HG02610 (cell line): ENCODE measurements at regions not wholly inside any gene's neighbourhood (a gene's known extent, or its start where the extent isn't known, plus 50 kb on each side); places are given as distances from the start of the nearest gene placed in this dataset.
A peak's percentile ranks its signal among the peaks of the same experiment; 100 is the strongest.
"Not testable (repeated sequence)": the region's sequence is repeated elsewhere in the genome, so short reads cannot be mapped to it uniquely, and the experiment has no call there.

Experiments
- ATAC-seq: cut with Tn5 transposase; IDR thresholded peaks from one replicate; pipeline ENCODE4 v1.9.1; 2021; ENCODE audit warnings: mild to moderate bottlenecking, moderate library complexity; ENCODE audit not compliant: unreplicated experiment

DNA sequence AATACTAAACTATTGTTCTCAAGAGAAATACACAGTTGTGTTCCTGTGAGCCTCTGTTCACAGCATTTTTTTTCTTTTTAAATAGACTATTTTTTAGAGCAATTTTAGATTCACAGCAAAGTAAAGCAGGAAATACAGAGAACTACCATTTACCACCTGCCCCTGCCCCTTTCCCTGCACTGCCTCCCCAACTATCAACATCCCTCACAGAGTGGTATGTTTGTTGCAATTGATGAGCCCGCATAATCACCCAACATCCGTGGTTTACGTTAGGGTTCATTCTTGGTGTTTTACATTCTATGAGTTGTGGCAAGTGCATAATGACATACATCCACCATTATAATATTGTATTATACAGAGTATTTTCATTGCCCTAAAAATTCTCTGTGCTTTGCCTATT lies 71.6 kb upstream of the TNFAIP3 start:
- no peak for ATAC-seq

GRCh38 chr6:137798261-137798660 lies 68.8 kb upstream of the TNFAIP3 start:
- no peak for ATAC-seq

DNA sequence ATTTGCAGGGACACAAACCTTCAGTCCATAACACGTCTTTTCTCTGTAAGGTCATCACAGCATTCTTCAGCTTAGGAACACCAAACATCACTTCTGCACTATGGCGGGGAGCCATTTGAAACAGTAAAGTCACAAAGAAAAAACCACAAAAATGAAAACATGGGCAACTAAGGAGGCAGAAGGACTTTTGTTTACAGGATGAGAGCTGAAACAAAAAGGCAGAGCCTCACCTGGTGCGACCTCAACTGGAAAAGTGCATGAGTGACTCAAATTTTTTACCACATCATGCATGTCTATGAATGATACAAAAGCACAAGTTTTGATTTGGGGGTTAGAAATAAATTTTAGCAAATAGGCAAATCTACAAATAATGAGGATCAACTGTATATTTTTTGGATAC lies 68.2 kb upstream of the TNFAIP3 start:
- no peak for ATAC-seq

- peak; percentile 57 for ATAC-seq
Observed at GRCh38 chr6:137799950-137800568, 67.0 kb upstream of the TNFAIP3 start.

- ATAC-seq = no peak
Observed at GRCh38 chr6:137800762-137801161, 66.3 kb upstream of the TNFAIP3 start.

- no peak for ATAC-seq
Observed at GRCh38 chr6:137801352-137802114, 65.5 kb upstream of the TNFAIP3 start.

DNA sequence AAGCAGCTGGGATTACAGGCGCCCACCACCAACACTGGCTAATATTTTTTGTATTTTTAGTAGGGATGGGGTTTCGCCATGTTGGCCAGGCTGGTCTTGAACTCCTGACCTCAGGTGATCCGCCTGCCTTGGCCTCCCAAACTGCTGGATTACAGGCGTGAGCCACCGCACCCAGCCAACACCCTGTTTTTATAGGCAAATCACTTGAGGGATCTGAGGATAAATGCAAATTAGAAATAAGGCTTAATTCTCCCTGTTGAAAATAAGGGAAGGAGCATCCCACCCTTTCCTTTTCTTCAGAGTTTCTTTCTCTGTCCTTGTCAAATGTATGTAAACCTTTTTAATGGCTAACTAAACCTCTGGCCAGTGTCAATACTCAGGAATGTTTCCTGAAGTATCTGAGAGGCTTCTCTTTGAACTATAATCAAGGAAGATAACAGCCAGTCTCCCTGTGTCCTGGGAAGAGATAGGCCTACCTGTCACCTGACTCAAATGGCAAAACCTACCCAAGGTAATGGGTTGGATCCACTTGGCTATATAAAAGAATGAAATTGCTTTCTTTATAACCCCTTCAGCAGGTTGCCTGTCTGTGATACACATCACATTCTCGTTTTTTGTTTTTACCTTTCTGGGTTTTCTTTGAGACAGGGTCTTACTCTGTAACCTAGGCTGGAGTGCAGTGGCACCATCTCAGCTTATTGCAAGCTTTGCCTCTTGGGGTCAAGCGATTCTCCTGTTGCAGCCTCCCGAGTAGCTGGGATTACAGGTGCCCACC lies 64.5 kb upstream of the TNFAIP3 start:
- ATAC-seq = no peak

DNA sequence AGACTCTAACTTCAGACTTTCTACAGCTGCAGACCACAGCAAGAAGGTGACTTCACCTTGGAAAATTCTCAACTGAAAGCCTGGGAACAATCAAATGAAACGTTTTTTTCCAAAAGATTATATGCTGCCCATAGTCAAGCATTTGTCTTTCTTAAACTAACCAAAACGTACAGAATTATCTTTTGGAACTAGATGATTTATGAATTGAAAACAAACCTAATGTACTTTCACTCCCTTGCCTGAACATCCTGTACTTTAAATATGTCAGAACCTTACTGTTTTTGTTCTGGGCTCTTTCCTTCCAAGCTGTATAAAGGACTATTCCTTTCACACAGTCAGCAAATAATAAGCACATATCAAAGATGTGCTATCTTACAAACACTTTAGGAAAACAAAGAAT lies 62.4 kb upstream of the TNFAIP3 start:
- no peak for ATAC-seq

DNA sequence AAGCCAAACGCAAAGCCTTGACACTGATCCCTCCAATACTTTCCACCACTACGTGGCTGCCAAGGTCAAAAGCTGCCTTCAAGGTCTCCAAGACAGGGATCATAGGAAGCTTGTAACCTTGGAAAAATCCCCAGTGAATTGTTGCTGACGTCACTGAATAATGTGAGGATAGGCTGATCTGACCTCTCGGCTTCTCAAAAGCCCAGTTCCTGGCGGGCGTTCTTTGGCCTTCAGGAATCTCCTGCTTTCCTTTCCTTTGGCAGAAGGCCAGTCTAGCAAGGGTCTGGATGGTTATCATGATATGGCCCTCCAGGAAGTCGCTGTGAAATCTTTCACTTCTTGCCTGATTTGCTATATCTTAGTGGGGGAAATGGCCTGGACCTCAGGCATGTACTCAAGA lies 61.4 kb upstream of the TNFAIP3 start:
- ATAC-seq = no peak

DNA sequence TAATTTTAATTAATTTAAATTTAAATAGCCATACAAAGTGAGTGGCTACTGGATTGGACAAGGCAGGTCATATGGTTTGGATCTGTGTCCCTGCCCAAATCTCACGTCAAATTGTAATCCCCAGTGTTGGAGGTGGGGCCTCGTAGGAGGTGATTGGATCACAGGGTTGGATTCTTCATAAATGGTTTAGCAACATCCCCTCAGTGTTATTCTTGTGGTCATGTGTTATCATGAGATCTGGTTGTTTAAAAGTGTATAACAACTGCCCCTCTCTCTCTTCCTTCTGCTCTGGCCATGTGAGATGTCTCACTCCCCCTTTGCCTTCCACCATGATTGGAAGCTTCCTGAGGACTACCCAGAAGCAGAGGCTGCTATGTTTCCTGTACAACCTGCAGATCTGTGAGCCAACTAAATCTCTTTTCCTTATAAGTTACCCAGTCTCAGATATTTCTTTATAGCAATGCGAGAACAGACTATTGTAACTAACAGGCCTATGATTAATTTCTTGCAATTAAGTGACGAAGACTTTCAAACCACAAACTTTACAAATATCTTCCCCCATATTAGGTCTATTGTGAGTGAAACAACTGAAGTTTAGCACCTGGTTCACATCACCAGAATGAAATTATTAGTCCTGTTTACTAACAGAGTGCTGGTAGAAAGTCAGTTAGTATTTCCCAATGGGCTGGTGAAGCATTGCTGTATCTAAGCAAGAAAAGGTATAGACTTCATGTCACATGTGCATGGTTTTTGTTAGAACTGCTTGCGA lies 60.0 kb upstream of the TNFAIP3 start:
- ATAC-seq = no peak

GRCh38 chr6:137808191-137808590 lies 58.9 kb upstream of the TNFAIP3 start:
- no peak for ATAC-seq

DNA sequence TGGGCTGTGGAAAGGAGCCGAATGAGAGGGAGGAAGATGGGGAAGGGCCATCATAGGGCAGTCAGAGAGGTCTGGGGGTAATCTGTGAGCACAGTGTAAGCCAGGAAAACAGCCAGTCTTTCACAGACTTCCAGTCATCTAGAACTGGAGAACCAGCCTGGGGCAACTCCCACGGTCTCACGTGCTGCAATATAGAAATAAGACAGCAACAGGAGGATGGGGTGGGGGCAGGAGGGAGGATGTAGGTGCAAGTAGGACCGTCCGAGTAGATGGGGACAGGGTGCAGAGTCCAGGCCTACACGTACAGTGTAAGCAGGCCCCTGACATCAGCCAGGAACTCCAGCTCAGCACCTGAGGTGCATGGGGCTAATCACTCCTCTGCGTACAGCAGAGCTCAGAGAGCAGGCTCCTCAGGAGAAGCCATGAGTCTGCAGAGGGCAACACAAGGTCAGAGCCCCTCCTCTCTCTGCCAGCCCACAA lies 58.2 kb upstream of the TNFAIP3 start:
- ATAC-seq = no peak

DNA sequence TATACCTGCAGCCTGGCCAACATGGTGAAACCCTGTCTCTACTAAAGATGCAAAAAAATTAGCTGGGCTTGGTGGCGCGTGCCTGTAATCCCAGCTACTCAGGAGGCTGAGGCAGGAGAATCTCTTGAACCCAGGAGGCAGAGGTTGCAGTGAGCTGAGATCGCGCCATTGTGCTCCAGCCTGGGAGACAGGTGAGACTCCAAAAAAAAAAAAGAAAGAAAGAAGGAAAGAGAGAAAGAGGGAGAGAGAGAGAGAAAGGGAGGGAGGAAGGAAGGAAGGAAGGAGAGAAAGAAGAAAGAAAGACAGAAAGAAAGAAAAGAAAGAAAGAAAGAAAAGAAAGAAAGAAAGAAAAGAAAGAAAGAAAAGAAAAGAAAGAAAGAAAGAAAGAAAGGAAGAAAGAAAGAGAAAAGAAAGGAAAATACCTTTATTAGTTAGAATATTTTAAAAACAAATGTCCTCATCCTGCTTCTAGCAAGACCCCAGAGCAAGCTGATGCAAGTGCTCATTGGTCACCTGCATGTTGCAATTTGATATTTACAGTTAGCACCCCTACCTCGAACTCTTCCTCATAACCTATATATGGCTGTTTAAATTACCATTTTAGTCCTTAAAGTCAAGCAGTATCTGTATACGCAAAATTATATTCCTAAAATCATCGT lies 57.0 kb upstream of the TNFAIP3 start:
- ATAC-seq = not testable (repeated sequence)

DNA sequence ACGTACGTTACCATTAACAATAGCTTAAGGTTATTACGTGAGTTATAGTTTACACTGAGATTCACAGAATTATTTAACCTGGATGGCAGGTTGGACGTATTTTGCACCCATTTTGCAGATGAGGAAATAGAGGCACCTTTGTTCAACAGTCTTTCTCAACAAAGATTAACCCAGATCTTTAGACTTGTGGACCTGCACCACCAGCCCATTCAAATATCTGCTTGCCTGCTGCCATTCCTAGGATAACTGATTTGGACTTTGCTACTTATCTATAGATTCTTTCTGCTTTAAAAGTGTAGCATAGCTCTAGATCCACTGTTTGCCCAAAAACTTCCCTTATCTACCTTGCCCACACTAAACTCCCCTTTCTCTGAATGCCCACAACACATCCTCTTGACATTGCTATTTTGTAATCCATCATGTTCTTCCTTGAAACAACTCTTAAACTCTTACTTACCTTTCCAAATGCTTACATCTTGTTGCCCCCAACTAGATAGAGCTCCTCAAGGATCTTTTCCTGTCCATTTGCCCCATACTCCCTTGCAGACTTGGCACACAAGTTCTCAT lies 56.4 kb upstream of the TNFAIP3 start:
- no peak for ATAC-seq

GRCh38 chr6:137811121-137811915 lies 55.7 kb upstream of the TNFAIP3 start:
- ATAC-seq = peak; percentile 95

DNA sequence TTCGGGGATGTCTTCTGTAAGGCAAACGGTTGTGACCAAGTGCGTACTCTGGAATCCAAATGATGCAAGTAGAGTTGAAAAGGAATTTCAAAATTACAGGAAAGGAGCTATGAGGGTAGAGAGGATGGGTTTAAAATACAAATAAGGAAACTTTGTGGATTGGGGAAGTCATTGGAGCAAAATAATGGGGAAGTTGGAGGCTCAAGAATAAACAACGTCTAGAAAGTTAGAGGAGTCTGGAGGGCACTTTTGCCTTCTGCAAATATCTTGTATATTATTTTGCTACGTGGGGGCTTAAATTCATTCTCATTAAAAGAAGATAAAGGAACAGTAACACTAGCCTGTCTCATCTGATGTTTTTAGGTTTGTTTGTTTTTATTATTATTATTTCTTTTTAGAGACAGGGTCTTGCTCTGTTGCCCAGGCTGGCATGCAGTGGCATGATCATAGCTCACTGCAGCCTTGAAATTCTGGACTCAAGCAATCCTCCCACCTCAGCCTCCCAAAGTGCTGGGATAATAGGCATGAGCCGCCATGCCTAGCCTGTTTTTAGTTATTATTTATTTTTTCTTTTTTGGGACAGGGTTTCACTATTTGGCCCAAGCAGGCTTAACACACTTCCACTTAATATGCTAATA lies 55.0 kb upstream of the TNFAIP3 start:
- no peak for ATAC-seq

GRCh38 chr6:137813308-137813970 lies 53.6 kb upstream of the TNFAIP3 start:
- no peak for ATAC-seq

GRCh38 chr6:137814030-137814429 lies 53.0 kb upstream of the TNFAIP3 start:
- ATAC-seq = not testable (repeated sequence)
